CD14-positive monocyte (primary cell): ENCODE measurements at regions not wholly inside any gene's neighbourhood (a gene's known extent, or its start where the extent isn't known, plus 50 kb on each side); places are given as distances from the start of the nearest gene placed in this dataset.

Experiments
- DNase-seq, 3 donors: peaks; one replicate each; pipeline ENCODE4 v3.0.0-alpha.2; 2011 to 2022
- H2AFZ ChIP-seq: 2 replicates; pipeline ENCODE4 v1.6.0; 2012; ENCODE audit warnings: mild to moderate bottlenecking, low read depth, low read length, inconsistent platforms; ENCODE audit not compliant: insufficient read depth, poor library complexity, severe bottlenecking
- H3K27ac ChIP-seq, 2 donors: 1 replicate in 1 of 2; 2 replicates in 1 of 2; pipeline ENCODE4 v1.5.1; 2012 to 2013; ENCODE audit warnings: low read length in 2 of 2, control low read depth in 1 of 2, inconsistent platforms in 1 of 2, low read depth in 1 of 2, mild to moderate bottlenecking in 1 of 2
- H3K27me3 ChIP-seq, 2 donors: one replicate each; pipeline versions ENCODE4 v1.6.0 to v1.6.1; 2011 to 2013; ENCODE audit warnings: low read length in 2 of 2; ENCODE audit not compliant: control insufficient read depth in 2 of 2, insufficient read depth in 2 of 2
- H3K36me3 ChIP-seq, 2 donors: replicated peaks in 1 of 2; 1 replicate in 1 of 2; 2 replicates in 1 of 2; pipeline versions ENCODE4 v1.5.1 to v1.6.1; 2012 to 2013; ENCODE audit warnings: low read length in 2 of 2, control low read depth in 1 of 2, inconsistent platforms in 1 of 2, mild to moderate bottlenecking in 1 of 2; ENCODE audit not compliant: insufficient read depth in 2 of 2, control insufficient read depth in 1 of 2
- H3K4me1 ChIP-seq, 2 donors: 1 replicate in 1 of 2; 2 replicates in 1 of 2; pipeline versions ENCODE4 v1.5.1 to v1.6.1; 2012 to 2013; ENCODE audit warnings: low read length in 2 of 2, control low read depth in 1 of 2, inconsistent platforms in 1 of 2, mild to moderate bottlenecking in 1 of 2, moderate library complexity in 1 of 2; ENCODE audit not compliant: insufficient read depth in 2 of 2, control insufficient read depth in 1 of 2
- H3K4me2 ChIP-seq: replicated peaks from 2 replicates; pipeline ENCODE3; 2012; ENCODE audit warnings: low read length, moderate library complexity, mild to moderate bottlenecking; ENCODE audit not compliant: poor library complexity, severe bottlenecking; ENCODE audit errors: extremely low read depth
- H3K4me3 ChIP-seq, 3 experiments: fragments of 200-600 bp in 1 of 3; sonication (generic) in 1 of 3; replicated peaks in 1 of 3; 1 replicate in 2 of 3; 2 replicates in 1 of 3; pipeline ENCODE4 v1.5.1; 2011 to 2013; ENCODE audit warnings: low read length in 3 of 3, mild to moderate bottlenecking in 3 of 3, control low read depth in 2 of 3, low read depth in 2 of 3, inconsistent platforms in 1 of 3, moderate library complexity in 1 of 3
- H3K79me2 ChIP-seq: 2 replicates; pipeline ENCODE4 v1.6.0; 2012; ENCODE audit warnings: mild to moderate bottlenecking, control low read depth, inconsistent platforms, low read length, moderate library complexity; ENCODE audit not compliant: insufficient read depth
- H3K9ac ChIP-seq: 2 replicates; pipeline ENCODE4 v1.6.0; 2017; ENCODE audit warnings: low read length, mild to moderate bottlenecking; ENCODE audit not compliant: insufficient read depth, poor library complexity, severe bottlenecking
- H3K9me3 ChIP-seq, 2 donors: replicated peaks in 1 of 2; 1 replicate in 1 of 2; 2 replicates in 1 of 2; pipeline versions ENCODE4 v1.5.1 to v1.6.1; 2012 to 2013; ENCODE audit warnings: low read length in 2 of 2, control low read depth in 1 of 2; ENCODE audit not compliant: control insufficient read depth in 1 of 2, insufficient read depth in 1 of 2
- H4K20me1 ChIP-seq: 2 replicates; pipeline ENCODE4 v1.6.0; 2012; ENCODE audit warnings: mild to moderate bottlenecking, low read length, control low read depth, moderate library complexity; ENCODE audit not compliant: insufficient read depth
- H3K27ac Mint-ChIP-seq, 7 donors: one replicate each; pipeline ENCODE4 v1.8.0; 2020; ENCODE audit warnings: mild to moderate bottlenecking in 7 of 7, mixed read lengths in 7 of 7, moderate library complexity in 6 of 7, inconsistent platforms in 2 of 7
- H3K27me3 Mint-ChIP-seq, 3 donors: one replicate each; pipeline ENCODE4 v1.8.0; 2021 to 2022; ENCODE audit warnings: low read depth in 3 of 3, mild to moderate bottlenecking in 3 of 3, mixed read lengths in 3 of 3, moderate library complexity in 3 of 3, inconsistent platforms in 1 of 3
- H3K36me3 Mint-ChIP-seq, 2 donors: one replicate each; pipeline ENCODE4 v1.8.0; 2020; ENCODE audit warnings: mixed read lengths in 2 of 2, inconsistent platforms in 1 of 2, mild to moderate bottlenecking in 1 of 2
- H3K4me1 Mint-ChIP-seq: one replicate; pipeline ENCODE4 v1.8.0; 2020; ENCODE audit warnings: mild to moderate bottlenecking, mixed read lengths
- H3K4me3 Mint-ChIP-seq, 2 donors: one replicate each; pipeline ENCODE4 v1.8.0; 2020; ENCODE audit warnings: mild to moderate bottlenecking in 2 of 2, mixed read lengths in 2 of 2, moderate library complexity in 1 of 2
- H3K9me3 Mint-ChIP-seq, 7 donors: one replicate each; pipeline ENCODE4 v1.8.0; 2020 to 2022; ENCODE audit warnings: mixed read lengths in 7 of 7, mild to moderate bottlenecking in 6 of 7, moderate library complexity in 6 of 7, inconsistent platforms in 2 of 7
- CTCF ChIP-seq: fragments of 200-600 bp; IDR thresholded peaks from one replicate; pipeline ENCODE4 v1.8.0; 2022; ENCODE audit warnings: antibody characterized with exemption, mild to moderate bottlenecking
- WGBS: methylation state at CpG from one replicate; pipeline ENCODE4 v1.1.5; 2013; ENCODE audit warnings: missing lambda C conversion rate; ENCODE audit not compliant: insufficient coverage; 5-methylcytosine and 5-hydroxymethylcytosine counted together
- intact Hi-C, 2 donors: fragments of 100-400 bp; cut with micrococcal nuclease; formaldehyde crosslinking; loops; one replicate each; pipeline versions ENCODE4 v1.15.0 to v1.15.1; 2023

GRCh38 chr20:41715526-41715925 is 97.3 kb upstream of the CHD6 start:
- no peaks in the 10 kb centered on the region for H3K36me3 Mint-ChIP-seq

DNA sequence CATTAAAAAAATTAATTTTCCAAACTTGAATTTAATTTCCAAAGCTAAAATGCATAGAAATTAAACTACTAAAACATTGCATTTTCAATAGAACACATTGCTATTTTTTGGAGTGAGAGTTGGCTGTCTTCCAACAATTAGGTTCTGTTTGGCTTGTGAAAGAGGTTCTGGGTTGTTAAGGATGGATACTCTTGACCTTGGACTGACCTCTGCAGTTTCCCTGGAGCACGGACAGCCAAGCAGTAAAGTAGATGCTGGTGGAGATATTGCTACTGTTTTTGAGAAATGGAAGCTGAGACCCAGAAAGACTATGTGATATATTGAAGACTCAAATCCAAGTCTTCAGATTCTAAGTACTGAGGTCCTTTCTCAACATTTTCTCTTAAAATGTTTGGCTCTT is 95.9 kb upstream of the CHD6 start:
- Histone ChIP-seq H3K27me3 (no peaks in the 10 kb centered on the region), H3K9me3 (no peaks in the 10 kb centered on the region), H3K9ac (no peak overlapping the region), H4K20me1 (no peaks in the 10 kb centered on the region), H3K36me3 (no peaks in the 10 kb centered on the region), H3K4me2 (no peak overlapping the region), H2AFZ (no peak overlapping the region), H3K79me2 (no peaks in the 10 kb centered on the region), H3K4me3 (no peak overlapping the region), H3K4me1 (no peaks in the 10 kb centered on the region), H3K27ac (no peak overlapping the region)
- no peaks in the 10 kb centered on the region for H3K4me1 Mint-ChIP-seq
- intact Hi-C loops: no loop called here
- WGBS: no CpG with 5 or more reads among the region's 1 CpG
- peaks cover 0 to 3% (median 1%) of the 10 kb centered on the region in 7 donors for H3K9me3 Mint-ChIP-seq
- H3K27me3 Mint-ChIP-seq: peaks cover 3 to 9% (median 6%) of the 10 kb centered on the region in 3 donors
- H3K27ac Mint-ChIP-seq: no peak overlapping the region
- H3K4me3 Mint-ChIP-seq: no peak overlapping the region
- TF ChIP-seq CTCF: no peak
- no peaks in the 10 kb centered on the region for H3K36me3 Mint-ChIP-seq
- no peak for DNase-seq

More at GRCh38 chr20:41715526-41715925, 97.3 kb upstream of the CHD6 start:
- peaks cover 0 to 3% (median 1%) of the 10 kb centered on the region in 7 donors for H3K9me3 Mint-ChIP-seq
- H3K79me2 ChIP-seq: no peaks in the 10 kb centered on the region
- peaks cover 4 to 11% (median 6%) of the 10 kb centered on the region in 3 donors for H3K27me3 Mint-ChIP-seq
- intact Hi-C loops: no loop called here
- H3K4me1 ChIP-seq: no peaks in the 10 kb centered on the region
- no peak overlapping the region for H3K4me3 Mint-ChIP-seq
- no peaks in the 10 kb centered on the region for H4K20me1 ChIP-seq
- no peak for TF ChIP-seq CTCF
- no peaks in the 10 kb centered on the region for H3K27me3 ChIP-seq
- H3K4me3 ChIP-seq: no peak overlapping the region
- H3K4me2 ChIP-seq: no peak overlapping the region
- no peaks in the 10 kb centered on the region for H3K4me1 Mint-ChIP-seq
- no peaks in the 10 kb centered on the region for H3K36me3 ChIP-seq
- no peak for DNase-seq
- no peak overlapping the region for H2AFZ ChIP-seq
- 25% methylated on average over 1 of the region's 1 CpG for WGBS
- H3K27ac ChIP-seq: no peak overlapping the region
- H3K9ac ChIP-seq: no peak overlapping the region
- no peaks in the 10 kb centered on the region for H3K9me3 ChIP-seq
- no peak overlapping the region for H3K27ac Mint-ChIP-seq
